ENCODE measurements at regions not wholly inside any gene's neighbourhood (a gene's known extent, or its start where the extent isn't known, plus 50 kb on each side); places are given as distances from the start of the nearest gene placed in this dataset.

DNA sequence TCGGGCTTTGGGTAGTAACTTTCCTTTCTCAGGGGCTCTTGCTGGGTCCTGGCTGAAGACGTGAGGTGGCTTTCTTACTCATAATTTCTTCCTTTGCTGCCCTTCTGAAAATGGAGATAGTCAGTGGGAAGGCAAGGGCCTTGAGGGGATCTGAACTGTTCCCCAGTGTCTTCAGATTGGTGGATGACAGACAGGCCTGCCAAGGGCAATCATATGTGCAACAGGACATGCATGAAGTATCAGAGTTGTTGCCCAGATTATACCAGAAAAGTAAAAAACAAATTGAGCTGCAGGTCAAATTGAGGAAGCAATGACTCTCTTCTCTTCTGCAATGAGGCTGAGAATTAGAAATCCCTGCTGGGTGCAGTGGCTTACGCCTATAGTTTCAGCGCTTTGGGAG, 71.6 kb upstream of the PAX1 start:
- Histone ChIP-seq H3K23ac (ENCODE audit: insufficient read length, low read depth, low read length) (no peak overlapping the region), H3K9me3 (ENCODE audit: control insufficient read depth, low read depth, low read length) (no peaks in the 10 kb centered on the region), H3K4me2 (ENCODE audit: insufficient read depth, insufficient read length, low read length) (no peak overlapping the region), H2AFZ (ENCODE audit: low read length) (no peak overlapping the region), H3K4me1 (ENCODE audit: insufficient read depth, low read length) (no peaks in the 10 kb centered on the region), H4K8ac (replicated peaks; ENCODE audit: insufficient read length, low read depth, low read length) (no peak overlapping the region), H3K4ac (ENCODE audit: low read depth, low read length) (no peak overlapping the region), H3K27me3 (ENCODE audit: insufficient read depth, low read length) (no peaks in the 10 kb centered on the region), H3K56ac (ENCODE audit: insufficient read length, low read depth, low read length) (no peak overlapping the region), H4K20me1 (ENCODE audit: control insufficient read depth, insufficient read depth, insufficient read length) (no peaks in the 10 kb centered on the region), H4K5ac (ENCODE audit: insufficient read length, low read depth, low read length) (no peak overlapping the region), H3K18ac (ENCODE audit: insufficient read length, low read depth, low read length) (no peak overlapping the region), H2BK20ac (ENCODE audit: low read depth, low read length, poor library complexity, severe bottlenecking) (no peak overlapping the region), H3K27ac (ENCODE audit: insufficient read length, low read depth, low read length) (no peak overlapping the region), H3K9ac (ENCODE audit: extremely low read depth, insufficient read length, low read length) (no peak overlapping the region), H3K23me2 (ENCODE audit: insufficient read length, low read depth, low read length, poor library complexity, severe bottlenecking) (no peaks in the 10 kb centered on the region), H3K79me2 (ENCODE audit: insufficient read depth, low read length) (no peaks in the 10 kb centered on the region), H2BK5ac (ENCODE audit: insufficient read length, low read length) (no peak overlapping the region), H3K14ac (ENCODE audit: insufficient read depth, low read length) (no peak overlapping the region), H2BK12ac (ENCODE audit: insufficient read length, low read depth, low read length) (no peak overlapping the region), H3T11ph (ENCODE audit: low read length) (no peak overlapping the region), H2BK15ac (ENCODE audit: low read depth, low read length) (no peak overlapping the region), H4K91ac (ENCODE audit: insufficient read length, low read depth, low read length) (no peak overlapping the region), H2AK5ac (ENCODE audit: insufficient read length, low read length) (no peak overlapping the region), H2BK120ac (ENCODE audit: low read depth, low read length, poor library complexity, severe bottlenecking) (no peak overlapping the region), H3K79me1 (ENCODE audit: insufficient read depth, low read depth, low read length, poor library complexity, severe bottlenecking) (no peaks in the 10 kb centered on the region)
- H3K27ac Mint-ChIP-seq, result no peak overlapping the region
- no peak overlapping the region for H3K4me3 Mint-ChIP-seq
- H3K36me3 Mint-ChIP-seq (ENCODE audit: insufficient read depth in 1 of 3, low read depth in 3 of 3), result no peaks in the 10 kb centered on the region
- no CpG with 5 or more reads among the region's 4 CpGs for WGBS (ENCODE audit: extremely low coverage, insufficient read length, low lambda C conversion rate)
- no peaks in the 10 kb centered on the region for H3K9me3 Mint-ChIP-seq
- TF ChIP-seq CTCF (conservative IDR thresholded peaks at IDR 0.05), result no peak
- H3K4me1 Mint-ChIP-seq, result no peaks in the 10 kb centered on the region
- no peak for DNase-seq
- peaks cover 31% of the 10 kb centered on the region for H3K27me3 Mint-ChIP-seq (ENCODE audit: low read depth)

Measured in H9 (cell line).